IPS-NIHi7 (cell line): ENCODE measurements at regions not wholly inside any gene's neighbourhood (a gene's known extent, or its start where the extent isn't known, plus 50 kb on each side); places are given as distances from the start of the nearest gene placed in this dataset.

ENCODE experiments used
- DNase-seq: peaks from one replicate; pipeline ENCODE4 v3.0.0; 2012; ENCODE audit warnings: mixed read lengths; ENCODE audit errors: extremely low spot score

DNA sequence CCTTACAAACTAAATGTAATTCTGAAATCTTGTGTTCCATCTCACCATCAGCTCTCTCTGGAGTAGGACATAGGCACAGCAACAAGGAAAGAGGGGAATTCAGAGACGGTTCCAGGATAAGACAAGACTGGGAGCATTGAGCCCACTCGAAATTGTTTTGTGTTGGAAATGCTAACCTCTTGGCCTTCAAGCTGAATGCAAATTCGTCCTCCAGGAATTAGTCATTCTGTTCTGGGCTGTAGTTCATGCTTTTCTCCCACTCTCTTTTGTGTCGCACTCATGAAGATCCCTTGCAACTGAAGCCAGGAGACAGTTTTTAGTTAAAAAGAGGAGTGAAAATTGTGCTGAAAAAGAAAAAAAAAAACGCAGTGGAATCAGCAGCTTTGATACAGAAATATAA is 121.7 kb upstream of the SEMA6A start:
- DNase-seq, result peak; percentile 35

DNA sequence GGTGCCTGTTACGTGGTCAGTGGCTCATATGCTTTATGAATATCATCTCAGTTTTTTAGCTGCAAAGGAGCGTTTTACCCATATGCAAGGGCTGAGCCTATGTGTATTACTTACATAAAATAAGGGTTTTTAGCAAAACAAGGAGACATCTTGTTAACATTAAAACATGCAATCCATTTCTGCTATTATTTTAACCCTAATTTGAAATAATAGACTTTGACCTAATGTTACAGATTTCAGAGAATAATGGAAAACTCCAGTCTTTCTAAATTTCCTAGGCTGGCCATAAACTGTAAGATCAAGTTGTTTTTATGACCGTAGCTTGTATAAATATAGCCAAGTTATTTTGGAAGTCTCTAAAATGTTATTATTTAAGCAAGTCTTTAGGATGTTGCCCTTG is 121.1 kb upstream of the SEMA6A start:
- DNase-seq, result no peak

DNA sequence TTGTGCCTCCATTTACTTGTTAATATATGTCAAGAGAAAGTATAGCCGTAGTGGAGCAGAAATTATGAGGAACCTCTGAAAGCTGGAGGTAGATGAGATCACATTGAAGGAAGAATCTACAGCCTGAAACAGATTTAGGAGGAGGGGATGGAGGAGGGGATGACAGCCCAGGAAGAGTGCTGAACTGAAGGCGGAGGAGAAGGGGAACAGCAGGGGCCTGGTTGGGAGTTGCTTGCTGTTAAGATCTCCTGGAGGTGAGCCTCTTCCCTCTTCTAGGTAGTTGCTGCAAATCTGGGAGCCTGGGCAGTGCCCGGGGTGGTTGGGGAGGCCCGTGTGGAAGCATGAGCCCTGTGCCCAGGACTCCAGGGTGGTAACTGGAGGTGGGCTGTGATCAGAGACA is 111.8 kb upstream of the SEMA6A start:
- DNase-seq, result peak; percentile 27

DNA sequence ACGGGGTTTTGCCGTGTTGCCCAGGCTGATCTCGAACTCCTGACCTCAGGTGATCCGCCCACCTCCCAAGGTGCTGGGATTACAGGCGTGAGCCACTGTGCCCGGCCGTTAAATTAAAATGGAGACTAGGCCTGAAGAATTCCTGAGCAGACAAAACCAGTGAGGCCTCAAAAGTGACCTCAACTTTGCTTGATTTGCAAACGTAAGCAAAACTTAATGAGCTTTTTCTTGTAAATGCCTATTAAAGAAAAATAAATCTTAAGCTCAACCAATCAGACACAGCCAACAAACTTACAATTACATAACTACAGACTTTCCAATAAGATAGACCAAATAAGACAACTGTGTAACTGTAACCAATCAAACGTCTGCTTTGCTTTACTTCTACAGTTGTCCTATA is 111.3 kb upstream of the SEMA6A start:
- no peak for DNase-seq

DNA sequence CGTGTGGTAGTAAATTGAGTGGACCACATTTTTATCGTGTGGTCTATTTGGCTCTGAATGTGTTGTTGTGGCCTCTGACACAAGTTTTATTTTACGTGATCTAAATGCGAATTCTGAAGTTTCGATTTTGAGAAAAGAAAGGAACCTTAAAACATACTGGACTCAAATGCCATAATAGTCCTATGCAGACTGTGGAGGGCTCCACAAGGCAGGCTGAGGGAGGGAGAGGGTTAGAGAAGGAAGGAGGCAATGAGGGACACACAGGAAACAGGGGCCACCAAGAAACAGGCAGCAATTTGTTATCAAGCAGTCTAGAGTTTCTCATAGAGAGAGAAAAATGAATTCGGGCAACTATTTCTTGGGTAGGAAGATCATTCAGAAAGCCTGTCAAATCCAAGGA is 110.4 kb upstream of the SEMA6A start:
- DNase-seq, result no peak

DNA sequence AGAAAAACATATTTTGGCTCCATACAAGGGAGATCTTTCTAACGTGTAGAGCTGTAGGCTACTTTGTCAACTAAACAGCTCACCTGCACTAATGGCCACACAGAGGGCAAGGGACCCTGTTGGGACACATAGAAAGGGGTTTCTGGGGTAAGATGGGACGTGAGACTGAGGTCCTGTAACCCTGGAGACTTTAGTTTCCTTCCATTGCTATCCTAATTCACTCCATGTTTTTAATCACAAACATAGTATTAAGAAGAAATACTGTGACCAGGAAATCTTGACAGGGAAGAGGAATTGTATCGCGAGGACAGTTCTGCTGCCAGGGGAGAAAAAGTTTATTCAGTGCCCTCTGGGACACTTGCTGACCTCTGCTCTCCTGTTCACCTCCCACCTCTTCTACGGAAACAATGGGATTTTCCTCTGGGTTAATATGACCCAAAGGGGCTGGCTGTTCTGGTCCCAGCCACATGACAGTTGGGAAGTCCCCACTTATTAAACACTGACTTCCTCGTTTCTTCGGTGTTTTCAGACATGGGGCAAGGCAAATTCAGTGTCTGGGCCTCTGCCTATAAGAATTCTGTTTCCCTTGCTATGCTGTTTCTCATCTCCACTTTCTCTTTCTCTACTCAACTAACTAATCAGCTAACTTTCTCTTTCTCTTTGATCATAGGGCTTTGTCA is 106.9 kb upstream of the SEMA6A start:
- DNase-seq, result no peak

DNA sequence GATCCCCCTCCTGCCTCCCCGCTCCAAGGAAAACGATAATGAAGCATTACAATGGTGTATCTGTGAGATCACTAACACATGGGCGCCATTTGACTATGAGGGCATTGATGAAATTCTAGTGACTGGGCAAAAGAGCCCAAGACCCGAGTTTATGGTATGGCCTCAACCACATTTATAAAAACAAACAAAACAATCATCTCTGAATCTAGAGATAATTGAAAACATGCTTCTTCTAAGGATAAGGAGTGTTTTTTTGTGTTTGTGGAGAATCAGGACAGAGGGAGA is 100.9 kb upstream of the SEMA6A start:
- DNase-seq, result no peak

DNA sequence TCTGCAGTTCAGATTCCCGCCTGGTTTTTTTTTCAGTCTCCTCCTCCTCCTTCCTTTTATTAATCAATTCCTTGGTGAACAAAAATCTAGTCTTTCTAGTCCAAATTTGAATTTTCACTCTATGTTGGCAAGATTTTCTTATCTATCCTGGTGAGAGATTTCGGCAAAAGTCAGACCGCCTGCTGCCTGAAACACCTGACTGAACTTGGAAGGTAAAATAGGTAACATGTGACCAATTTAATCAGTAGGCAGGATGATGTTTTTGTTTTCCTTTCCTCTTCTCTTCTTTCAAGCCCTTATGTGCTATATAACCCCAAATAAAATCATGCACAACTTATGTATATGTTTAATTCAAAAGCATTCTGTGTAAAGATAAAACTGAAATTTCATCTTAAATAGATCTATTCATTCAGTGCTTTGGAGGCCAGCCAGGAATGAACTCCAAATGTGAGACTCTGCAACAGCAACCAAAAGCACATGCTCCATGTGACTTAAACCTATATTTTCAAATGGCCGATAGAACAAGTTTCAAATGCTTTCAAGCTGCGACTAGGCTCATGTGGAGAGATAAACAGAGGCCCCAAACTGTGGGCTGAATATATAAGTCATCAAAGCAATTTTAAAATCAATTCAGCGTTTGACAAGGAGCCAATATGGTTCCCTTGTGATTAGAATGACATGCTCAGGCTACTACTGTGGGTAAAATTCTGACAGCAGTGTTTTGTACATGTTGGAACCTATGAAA is 100.4 kb upstream of the SEMA6A start:
- no peak for DNase-seq

DNA sequence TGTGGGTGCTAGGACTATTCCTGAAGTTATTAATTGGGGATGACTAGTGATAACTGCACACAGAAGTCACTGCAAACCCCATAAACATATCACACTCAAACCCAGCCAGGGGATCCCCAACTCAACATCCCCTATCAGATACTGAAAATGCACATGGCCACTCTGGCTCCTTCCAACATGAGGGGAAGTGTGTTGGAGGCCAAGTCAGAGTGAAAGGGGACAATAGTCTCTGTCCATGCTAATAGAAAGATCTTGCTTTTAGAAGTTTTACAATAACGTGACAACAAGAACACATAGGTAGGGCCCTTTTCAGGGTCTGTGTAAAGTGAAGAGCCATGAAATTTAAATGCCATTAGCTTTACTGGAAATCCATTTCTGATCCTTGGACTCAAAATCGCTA is 98.8 kb upstream of the SEMA6A start:
- DNase-seq, result no peak

DNA sequence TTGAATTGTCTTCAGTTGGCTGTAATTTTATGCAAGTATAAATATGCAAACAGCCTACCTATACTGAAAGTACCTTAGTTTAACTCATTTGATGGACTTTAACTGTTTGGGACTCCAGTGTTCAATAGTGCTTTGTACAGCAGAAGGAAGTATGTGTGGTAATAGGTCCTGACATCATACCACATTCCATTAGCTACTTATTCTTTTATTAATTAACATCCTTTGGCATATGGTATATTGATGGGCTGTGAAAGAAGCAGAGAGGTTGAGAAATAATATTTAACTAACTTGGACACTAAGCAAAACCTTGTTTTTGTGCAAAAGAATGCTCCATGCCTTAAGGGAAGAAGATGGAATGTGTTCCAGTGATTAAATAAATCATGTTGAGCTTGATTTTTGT is 97.6 kb upstream of the SEMA6A start:
- no peak for DNase-seq

DNA sequence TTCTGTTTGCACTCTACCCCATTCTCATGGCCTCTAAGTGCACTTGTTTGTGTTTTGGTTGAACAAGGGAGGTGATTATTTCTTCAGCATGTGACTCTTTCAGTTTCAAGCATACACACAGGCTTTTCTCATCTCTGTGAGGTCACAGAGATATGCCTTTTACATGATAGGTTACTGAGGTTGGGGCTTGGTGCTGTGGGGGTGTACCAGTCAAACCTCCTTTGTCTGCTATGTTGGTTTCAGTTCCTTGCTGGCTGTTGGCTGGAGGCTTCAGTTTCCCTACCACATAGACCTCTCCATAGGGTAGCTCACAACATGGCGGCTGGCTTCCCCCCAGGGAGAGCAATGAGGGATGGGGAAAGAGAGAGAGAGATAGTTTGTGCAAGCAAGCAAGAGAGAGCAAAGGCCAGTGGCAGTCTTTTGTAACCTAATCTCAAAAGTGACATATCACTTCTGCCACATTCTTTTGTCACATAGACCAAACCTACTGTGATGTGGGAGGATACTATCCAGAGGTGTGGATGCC is 96.7 kb upstream of the SEMA6A start:
- DNase-seq, result no peak

DNA sequence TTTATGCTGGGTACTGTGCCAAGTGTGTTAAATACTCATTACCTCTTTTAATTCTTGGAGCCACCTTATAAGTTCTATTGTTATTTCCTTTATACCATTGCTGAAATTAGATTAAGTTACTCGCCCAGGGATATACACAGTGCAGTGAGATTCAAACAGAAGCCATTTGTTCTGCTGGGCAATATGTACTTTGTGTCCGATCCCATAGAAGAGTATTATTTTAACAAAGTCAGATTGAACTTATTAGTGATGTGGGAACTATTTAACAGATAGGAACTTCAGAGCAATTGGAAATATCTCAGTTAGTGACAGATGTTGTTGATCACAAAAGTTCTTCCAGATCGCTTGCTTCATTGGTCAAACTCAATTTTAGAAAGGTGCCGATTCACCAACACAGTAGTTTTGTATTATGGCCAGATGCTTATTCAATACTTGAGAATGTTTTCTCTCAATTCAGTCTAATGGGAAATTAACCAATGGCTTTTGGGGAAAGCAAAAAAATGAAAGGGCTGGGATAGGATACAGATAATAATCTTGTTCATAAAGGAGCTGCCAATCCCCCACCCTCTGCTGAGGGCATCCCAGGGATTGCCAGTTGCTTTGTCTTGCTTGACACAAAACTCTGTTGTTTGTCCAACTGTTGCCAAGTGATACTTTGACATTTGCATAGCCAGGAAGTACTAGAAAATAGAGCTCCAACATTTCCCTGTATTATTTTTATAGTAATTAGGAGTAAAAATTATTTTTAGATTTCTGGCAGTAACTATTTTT is 94.8 kb upstream of the SEMA6A start:
- DNase-seq, result no peak

DNA sequence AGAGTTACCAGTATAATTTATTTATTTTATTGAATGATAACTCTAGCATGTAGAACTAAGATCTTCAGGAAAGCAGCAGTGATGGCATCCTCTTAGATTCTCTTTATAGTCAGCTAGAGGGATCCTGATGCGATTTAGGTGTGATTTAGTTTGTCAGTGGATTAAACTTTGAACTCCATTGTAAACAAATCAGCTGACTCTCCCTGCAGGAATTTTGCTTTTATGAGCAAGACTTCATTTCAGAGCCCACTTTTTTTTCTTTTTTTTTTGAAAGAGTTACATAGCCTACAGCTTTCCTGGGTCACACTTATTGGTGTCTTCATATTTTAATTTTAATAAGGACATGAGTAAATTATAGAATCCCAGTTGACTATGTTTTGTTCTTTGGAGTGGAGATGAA is 93.8 kb upstream of the SEMA6A start:
- DNase-seq, result no peak

DNA sequence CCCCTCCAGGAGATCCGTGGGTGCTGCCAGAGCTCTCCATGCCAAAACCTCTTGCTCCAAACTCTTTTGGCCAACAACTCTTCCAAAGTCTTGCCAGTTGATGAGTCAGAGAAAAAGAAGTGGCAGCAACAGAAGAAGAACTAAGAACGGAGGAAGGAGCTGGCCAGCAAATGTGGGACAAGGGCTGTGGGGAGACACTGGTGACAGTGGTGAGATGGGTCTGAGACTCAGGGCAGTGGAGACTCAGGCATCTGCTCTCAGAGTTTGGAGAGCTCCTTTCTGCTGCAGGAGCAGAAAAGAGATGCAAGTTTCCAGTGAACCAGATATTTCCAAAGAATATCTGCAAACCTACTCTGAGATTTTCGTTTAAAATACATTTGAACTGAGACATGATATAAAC is 92.3 kb upstream of the SEMA6A start:
- no peak for DNase-seq

DNA sequence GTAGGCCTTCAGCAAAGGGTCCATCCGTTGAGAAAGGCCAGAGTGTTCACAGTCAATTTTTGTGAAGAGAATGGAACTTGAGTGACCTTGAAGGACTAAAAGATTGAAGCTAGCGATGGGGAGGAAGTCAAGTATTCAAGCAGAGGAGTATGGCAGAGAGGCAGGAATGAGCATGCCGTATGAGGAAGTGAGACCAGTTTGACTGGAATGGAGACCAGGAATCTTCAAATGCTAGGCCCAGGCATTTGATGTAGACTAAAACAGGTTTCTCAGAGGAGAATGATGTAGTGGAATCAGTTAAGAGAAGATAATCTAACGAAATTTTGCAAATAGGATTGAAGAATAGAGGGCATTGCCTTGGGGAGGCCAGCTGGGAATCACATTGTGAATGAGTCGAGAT is 90.4 kb upstream of the SEMA6A start:
- no peak for DNase-seq

DNA sequence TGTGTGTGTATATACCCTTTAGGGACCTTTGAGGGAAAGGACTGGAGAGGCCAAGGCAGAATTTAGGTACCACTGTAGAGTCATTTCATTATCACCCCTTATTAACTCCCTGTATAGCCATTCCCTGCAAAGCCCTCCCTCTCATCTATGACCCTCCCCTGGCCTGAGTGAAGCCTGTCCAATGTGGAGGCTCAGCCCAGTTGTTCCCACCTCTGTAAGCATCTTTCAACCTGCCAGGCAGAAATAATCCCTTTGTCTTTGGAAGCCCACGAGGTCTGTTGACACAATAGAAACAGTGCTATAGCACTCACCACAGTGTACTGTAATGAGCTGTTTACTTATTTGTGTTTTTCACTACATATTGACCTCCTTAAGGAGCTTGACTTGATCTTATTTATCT is 88.5 kb upstream of the SEMA6A start:
- DNase-seq, result no peak

DNA sequence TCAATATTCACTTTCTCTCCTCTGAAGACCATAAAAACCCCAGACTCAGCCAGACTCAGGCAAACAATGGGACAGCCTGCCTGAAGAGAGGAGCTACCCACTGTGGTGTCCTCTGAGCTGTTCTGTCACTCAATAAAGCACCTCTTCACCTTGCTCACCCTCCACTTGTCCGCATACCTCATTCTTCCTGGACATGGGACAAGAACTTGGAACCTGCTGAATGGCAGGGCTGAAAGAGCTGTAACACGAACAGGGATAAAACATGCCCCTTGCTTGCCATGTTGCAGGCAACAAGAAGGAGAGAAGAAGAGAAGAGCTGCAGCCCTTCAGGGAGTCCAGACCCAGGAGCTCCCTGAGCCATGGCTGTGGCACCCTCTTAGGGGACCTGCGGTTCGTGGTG is 86.8 kb upstream of the SEMA6A start:
- no peak for DNase-seq

DNA sequence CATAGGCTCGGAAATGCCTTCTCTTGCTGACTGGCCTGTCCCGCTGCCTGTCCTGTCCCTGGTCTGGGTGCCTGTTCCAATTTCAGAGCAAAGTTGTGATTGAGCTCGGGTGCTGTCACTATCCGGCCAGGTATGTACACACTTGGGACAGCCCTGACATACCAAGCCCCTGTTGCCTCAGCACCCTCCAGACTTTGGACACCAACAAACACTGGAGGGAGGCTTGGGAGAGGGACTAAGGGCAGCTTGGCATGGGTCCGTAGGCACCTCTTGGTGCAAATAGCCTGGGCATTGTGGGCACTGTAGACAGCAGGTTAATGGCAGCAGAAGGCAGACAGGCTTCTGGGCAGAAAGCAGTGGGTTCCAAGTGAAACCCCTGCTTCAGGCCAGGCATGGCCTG is 86.3 kb upstream of the SEMA6A start:
- no peak for DNase-seq

DNA sequence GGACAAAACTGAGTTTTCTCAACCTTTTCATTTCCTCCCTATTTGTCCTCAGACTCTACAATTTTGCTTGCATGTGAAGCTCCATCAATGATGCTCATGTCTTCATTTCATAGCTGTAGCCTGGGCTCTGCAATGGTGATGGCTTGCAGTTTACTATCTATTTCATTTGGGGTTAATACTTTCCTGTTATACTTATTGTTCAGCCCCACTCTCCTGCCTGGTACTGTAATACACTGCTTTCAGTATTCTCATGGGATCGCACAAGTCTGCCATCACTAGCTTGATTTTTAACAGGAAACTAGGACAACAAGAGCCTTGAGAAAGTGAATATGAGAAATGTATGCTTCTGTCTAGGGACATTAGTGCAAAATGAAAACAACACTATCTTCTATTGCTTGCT is 84.2 kb upstream of the SEMA6A start:
- no peak for DNase-seq

DNA sequence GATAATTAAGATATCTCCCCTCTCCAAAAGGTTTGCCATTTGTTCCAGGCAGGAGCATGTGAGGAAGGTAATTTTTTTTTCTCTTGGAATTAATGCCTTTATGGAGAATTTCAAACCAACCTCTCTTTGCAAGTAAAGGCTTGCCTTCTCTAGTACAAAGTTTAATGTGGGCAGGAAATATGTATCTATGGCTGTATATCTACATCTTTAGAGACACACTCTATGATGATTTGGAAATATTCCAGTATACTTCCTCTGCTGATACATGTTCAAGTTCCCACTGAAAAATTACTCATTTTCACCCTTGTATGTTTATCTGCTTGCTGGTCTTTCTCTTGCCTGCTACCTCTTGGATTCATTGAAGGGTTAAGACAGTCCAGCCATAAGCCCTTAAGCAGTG is 83.5 kb upstream of the SEMA6A start:
- no peak for DNase-seq

DNA sequence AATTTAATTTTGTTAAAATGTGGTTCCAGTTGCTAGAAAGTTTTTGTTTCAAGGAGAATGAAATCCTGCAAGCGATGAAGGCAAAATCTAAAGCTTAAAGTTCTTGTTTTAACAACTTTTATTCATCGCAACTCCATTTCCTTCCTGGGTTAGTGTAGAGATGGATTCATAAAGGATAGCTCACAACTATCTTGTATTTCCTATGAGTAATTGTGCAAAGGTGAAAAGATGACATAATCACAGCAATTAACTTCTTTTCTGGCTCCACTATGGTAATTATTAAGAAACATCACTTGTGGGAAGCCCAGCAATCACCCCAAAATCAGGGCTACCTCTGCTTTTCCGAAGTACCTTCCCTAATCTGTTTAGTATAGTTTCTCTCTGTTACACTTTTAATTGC is 80.8 kb upstream of the SEMA6A start:
- DNase-seq, result no peak

DNA sequence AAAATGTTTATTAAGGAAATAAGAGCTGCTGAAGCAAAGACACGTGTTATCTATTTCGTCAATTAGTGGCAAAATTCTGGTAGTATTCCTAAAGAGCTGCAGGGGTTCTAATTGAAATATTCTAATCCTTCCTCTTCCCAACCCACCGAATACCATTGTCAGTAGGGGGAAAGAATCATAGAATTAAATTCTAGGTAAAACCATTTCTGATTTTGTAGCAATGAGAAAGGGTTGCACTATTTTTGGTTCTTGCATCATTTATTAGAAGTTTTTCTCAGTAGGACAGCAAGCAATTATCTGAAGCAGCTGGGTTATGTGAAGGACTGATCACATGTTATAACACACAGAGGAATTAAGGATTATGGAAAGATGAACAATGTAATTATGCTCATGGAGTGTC is 80.3 kb upstream of the SEMA6A start:
- no peak for DNase-seq

DNA sequence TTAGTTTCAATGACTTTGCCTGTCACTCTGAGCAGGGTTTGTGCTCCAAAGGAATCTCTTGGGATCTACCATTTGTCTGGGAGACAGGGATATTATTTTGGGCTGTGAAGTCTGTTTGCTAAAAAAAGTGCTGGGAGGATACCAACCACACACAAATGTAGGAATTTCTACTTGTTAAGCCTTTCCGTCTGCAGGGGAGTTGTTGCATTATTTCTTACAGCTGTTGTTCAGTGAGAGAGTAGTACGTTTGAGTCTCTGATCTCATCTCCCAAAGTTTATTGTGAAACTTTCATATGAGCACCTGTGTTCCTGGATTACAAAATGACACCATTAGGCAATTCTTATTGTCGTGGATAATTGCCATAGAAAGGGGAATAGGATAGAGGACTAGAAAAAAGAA is 78.3 kb upstream of the SEMA6A start:
- DNase-seq, result no peak
